Fibroblast of pulmonary artery (primary cell): ENCODE measurements at regions not wholly inside any gene's neighbourhood (a gene's known extent, or its start where the extent isn't known, plus 50 kb on each side); places are given as distances from the start of the nearest gene placed in this dataset.

ENCODE experiments used
- DNase-seq: peaks from one replicate; pipeline ENCODE4 v3.0.0-alpha.2; 2010; ENCODE audit warnings: low read depth
- H3K4me3 ChIP-seq: replicated peaks from 2 replicates; pipeline ENCODE4 v1.5.1; 2011; ENCODE audit warnings: low read depth, mild to moderate bottlenecking, control low read depth, low read length, moderate library complexity
- TF ChIP-seq, protein P1 (sequence below): IDR thresholded peaks from 2 replicates; pipeline ENCODE4 v1.5.1; 2011; ENCODE audit warnings: mild to moderate bottlenecking, control low read depth, low read length, inconsistent platforms; ENCODE audit errors: missing control alignments

DNA sequence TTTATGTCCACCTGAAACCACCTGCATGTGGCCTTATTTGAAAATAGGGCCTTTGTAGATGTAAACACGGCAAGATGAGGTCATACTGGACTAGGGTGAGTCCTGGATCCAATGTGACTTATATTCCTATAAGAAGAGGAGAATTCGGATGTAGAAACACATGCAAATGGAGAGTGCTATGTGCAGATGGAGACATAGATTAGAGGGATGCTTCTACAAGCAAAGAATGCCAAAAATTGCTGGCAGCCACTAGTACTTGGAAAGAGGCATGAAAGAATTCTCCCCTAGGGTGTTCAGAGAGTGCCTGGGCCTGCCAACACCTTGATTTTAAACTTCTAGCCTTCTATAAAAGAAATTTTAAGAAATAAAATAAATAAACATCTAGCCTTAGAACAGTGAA lies 226.1 kb downstream of the RFC3 start:
- no peak overlapping the region for H3K4me3 ChIP-seq
- DNase-seq: peak; percentile 17
- TF ChIP-seq, protein P1, sequence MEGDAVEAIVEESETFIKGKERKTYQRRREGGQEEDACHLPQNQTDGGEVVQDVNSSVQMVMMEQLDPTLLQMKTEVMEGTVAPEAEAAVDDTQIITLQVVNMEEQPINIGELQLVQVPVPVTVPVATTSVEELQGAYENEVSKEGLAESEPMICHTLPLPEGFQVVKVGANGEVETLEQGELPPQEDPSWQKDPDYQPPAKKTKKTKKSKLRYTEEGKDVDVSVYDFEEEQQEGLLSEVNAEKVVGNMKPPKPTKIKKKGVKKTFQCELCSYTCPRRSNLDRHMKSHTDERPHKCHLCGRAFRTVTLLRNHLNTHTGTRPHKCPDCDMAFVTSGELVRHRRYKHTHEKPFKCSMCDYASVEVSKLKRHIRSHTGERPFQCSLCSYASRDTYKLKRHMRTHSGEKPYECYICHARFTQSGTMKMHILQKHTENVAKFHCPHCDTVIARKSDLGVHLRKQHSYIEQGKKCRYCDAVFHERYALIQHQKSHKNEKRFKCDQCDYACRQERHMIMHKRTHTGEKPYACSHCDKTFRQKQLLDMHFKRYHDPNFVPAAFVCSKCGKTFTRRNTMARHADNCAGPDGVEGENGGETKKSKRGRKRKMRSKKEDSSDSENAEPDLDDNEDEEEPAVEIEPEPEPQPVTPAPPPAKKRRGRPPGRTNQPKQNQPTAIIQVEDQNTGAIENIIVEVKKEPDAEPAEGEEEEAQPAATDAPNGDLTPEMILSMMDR: no peak

DNA sequence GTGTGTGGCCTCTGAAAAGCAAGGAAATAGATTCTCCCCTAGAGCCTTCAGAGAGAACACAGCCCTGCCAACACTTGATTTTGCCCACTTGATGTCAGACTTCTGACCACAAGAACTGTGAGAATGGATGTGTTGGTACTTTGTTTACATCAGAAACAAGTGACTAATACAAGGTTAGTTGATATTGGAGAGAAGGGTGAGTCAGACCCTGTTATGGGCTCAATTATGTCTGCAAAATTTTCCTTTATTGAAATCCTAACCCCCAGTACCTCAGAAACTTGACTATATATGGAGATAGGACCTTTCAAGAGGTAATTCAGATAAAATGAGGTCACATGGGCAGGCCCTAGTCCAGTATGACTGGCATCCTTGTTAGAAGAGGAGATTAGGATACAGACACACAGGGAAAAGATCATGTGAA lies 226.7 kb downstream of the RFC3 start:
- peak; percentile 68 for DNase-seq
- H3K4me3 ChIP-seq: no peak overlapping the region
- TF ChIP-seq, protein P1: no peak

DNA sequence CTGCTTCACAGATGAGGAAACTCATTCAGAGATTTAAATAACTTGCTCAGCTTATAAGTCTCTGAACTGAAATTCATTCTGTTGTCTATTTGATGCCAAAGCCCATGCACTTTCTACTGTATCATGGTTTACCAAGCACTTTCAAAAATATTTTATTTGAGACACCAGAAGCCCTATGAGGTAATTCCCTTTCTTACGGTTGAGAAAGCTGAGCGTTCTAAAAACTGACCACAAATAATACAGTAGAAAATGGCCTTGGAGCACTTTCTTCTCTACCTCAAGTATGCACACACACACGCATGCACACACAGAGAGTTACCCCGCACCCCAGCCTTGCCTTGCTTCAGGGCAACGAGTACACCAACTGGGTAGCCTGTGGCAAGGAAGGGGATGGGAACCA lies 228.5 kb downstream of the RFC3 start:
- TF ChIP-seq, protein P1: no peak
- no peak overlapping the region for H3K4me3 ChIP-seq
- no peak for DNase-seq

DNA sequence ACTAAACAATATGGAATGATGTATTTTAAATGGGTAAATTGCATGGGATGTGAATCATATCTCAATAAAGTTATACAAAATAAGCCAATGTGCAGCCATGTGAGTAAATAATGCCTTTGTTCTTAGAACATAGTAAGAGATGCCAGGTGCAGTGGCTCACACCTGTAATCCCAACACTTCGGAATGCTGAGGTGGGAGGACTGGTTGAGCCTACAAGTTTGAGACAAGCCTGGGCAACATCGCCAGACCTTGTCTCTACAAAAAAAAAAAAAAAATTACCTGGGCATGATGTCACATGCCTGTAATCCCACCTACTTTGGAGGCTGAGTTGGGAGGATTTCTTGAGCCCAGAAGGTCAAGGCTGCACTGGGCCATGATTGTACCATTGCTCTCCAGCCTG lies 230.7 kb downstream of the RFC3 start:
- DNase-seq: no peak
- H3K4me3 ChIP-seq: no peak overlapping the region
- TF ChIP-seq, protein P1: no peak

DNA sequence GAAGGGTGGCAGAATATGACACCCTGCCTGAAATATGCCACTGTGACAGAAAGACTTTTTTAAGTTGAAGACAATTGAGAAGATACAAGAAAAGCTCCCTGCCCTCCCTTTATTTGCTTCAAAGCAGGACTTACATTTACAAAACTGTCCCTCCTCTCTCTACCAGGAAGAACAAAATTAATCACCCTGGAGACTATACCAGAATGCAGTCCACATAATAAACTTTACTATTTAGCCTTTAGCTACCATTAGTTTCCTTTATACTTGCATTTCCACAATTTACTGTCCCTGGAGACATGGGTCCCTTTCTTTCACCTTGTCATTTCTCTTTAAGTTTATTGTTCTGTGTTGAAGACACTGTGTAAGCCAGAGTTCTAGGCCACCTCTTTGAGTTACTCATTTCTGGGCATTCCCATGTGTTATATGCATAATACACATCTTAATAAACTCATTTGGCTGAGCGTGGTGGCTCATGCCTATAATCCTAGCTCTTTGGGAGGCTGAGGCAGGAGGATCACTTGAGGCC lies 238.8 kb downstream of the RFC3 start:
- TF ChIP-seq, protein P1: no peak
- DNase-seq: no peak
- no peak overlapping the region for H3K4me3 ChIP-seq

DNA sequence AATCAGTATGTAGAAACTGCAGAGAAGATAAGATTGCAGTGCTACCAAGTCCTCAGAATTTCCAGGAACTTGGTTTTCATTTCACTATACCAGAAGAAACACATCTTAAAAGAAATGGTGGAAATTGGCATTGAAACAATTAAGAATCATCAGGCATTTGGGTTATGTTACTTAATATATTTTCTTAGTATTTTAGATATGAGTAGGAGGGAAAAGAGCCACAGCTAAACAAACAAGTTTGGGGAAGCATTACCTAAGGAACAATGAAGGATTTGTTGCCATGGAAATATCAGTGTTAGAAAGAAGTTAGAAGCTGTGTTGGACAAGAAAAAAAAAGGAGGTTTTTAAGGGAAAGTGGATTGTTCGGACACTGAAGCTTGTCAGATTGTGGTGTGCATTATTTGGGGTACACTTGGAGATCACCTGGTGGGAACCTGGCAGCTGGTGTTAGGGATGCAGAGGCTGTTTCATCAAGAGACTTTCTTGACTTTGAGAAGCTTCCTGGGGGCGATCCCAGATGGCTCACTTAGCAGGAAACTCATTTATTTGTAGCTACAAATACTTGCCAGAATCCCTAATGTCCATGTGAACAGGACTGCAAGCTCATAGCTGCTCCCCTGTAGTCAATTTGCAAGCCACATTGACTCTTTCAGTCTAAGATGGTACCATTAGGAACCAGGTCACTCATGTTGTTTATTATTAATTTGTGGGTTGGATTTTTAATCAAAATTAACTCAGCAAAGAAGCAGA lies 246.7 kb downstream of the RFC3 start:
- H3K4me3 ChIP-seq: no peak overlapping the region
- peak; percentile 39 for DNase-seq
- TF ChIP-seq, protein P1: no peak

DNA sequence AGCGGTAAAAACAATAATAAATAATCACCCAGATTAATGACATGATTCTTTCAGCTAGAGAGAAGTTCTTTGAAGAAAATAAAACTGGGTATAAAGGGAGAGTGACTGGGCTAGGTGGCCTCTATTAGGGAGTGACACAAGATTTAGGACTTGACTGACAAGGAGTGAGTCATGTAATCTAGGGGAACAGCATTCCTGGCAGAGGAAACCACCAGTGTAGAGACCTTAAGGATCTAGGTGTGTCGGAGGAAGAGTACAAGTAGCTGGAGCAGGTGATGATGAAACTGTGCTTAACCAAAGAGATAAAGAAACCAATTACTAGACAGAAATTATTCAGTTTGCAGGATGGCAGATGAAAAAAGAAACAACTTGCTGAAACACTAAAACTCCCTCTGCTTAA lies 248.0 kb downstream of the RFC3 start:
- H3K4me3 ChIP-seq: no peak overlapping the region
- TF ChIP-seq, protein P1: no peak
- no peak for DNase-seq
